ENCODE measurements at regions not wholly inside any gene's neighbourhood (a gene's known extent, or its start where the extent isn't known, plus 50 kb on each side); places are given as distances from the start of the nearest gene placed in this dataset.

- TF ChIP-seq CTCF (IDR thresholded peaks at IDR 0.05) (no peak), POLR2A (IDR thresholded peaks at IDR 0.05) (no peak)
These were observed 517.2 kb upstream of the SPRY2 start for GRCh38 chr13:80858131-80858530.
